GM18505 (cell line): ENCODE measurements at regions not wholly inside any gene's neighbourhood (a gene's known extent, or its start where the extent isn't known, plus 50 kb on each side); places are given as distances from the start of the nearest gene placed in this dataset.

Experiments used
- ATAC-seq: cut with Tn5 transposase; IDR thresholded peaks from one replicate; pipeline ENCODE4 v1.9.1; 2021; ENCODE audit not compliant: unreplicated experiment
- POLR2A ChIP-seq: IDR thresholded peaks from 4 replicates; pipeline ENCODE4 v1.6.1; 2011; ENCODE audit warnings: borderline replicate concordance; ENCODE audit not compliant: insufficient read depth, insufficient read length; ENCODE audit errors: extremely low read depth

DNA sequence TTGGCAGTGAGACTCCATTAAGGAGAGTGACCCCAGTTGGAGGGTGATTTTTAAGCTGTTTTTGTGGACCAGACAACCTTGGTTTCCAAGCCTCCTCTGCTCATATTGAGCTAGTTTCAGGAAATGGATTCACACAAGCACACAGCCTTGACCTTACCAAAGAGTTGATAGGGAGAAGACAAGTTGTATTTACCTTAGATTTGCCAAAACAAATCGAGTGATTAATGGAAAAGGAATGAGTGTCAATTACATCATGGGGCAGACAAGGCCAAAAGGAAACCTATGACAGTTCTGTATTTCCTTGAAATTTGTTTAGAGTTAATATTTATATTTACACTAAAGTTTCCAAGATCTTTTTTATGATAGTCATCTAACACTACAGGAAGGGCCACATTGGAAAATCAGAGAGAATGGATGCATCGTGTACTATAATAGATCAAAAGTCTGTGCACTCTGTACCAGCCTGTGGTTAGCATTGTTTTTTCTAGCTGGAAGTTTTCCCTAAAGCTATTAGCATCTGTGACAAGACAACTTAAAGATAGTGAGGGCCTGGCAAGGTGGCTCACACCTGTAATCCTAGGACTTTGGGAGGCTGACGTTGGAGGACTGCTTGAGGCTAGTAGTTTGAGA is 86.0 kb upstream of the FER start:
- no peak for ATAC-seq
- TF ChIP-seq POLR2A, result no peak

DNA sequence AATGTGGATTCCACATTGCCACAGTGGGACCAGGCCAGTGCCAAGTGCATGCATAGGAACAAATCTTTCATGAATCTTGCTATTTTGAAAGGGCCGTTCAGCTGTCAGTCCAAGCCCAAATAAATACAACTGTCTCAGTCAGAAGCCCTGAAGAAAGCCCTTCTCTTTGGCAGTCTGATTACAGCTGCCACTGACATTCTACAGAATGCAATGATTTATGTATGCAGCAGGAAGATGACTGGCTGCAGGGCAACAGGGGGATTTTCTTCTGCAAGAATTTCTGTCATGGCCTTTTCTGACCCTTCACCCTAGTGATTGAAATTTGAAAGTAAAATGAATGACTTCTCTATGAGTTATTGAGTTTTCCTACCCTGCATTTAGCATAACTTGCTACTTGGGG is 86.7 kb upstream of the FER start:
- ATAC-seq, result no peak
- no peak for TF ChIP-seq POLR2A

DNA sequence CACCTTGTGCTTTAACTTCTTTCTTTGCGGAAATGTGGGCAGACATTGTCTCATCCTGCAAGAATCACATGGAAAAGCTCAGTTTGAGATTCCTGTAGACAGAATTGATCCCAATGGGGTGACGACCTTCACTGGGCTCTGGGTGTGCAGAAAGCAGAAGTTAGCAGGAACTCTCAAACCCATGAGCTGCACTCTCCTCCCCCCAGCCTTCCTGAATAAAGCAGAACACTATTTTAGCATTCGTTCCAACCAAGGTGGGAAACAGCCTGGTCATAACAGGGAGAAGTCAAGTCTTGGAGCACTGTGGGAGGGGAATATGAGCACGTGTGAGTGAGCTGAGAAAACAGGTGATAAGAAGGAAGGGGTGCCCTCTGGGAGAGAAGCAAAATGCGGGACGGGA is 87.4 kb upstream of the FER start:
- no peak for TF ChIP-seq POLR2A
- no peak for ATAC-seq

DNA sequence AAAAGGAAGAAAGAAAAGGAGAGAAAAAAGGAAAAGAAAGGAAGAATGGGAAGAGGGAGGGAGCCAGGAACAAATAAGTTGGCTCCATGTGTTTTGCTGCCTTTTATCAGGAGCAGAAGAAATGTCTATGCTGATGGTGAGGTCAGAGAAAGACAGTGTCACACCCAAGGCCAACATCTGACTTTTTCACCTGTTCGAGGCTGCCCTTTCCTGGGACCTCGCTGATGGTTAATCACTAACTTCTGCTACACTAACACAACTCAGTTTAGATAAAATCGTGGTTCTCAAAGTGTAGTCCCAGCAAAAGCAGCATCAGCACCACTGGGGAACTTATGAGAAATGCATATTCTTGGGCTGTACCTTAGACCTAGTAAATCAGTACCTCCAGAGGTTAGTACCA is 88.2 kb upstream of the FER start:
- no peak for TF ChIP-seq POLR2A
- ATAC-seq, result no peak

DNA sequence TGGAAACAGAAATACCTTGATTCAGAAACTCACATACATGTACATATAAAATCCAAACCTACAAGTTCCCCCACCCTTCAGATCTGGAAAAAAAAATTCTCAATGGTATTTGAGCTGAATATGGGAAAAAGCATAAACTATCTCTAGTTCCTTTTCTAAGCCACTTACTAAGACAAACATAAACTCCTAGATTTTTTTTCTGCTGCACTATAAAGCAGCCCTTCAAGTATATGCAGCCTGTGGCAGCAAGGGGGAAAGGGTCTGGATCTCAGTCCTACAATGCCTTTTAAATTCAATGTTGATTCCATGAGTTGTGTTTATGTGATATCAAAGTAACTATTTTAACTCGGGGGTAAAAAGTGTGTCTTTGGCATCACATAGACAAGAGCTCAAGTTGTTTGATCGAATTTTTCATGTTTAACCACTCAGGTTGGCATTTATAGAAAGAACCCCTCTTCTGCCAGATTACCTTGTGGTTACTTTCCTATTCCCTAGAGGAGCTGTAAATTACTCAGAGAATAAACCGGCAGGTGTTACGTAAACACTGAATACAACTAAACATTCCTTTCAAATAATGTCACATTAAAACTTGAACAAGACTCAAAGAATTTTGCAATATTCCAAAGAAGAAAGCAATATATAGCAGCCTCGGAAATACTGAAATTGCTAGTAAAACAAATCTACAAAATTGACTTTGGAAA is 91.8 kb upstream of the FER start:
- no peak for TF ChIP-seq POLR2A
- no peak for ATAC-seq

DNA sequence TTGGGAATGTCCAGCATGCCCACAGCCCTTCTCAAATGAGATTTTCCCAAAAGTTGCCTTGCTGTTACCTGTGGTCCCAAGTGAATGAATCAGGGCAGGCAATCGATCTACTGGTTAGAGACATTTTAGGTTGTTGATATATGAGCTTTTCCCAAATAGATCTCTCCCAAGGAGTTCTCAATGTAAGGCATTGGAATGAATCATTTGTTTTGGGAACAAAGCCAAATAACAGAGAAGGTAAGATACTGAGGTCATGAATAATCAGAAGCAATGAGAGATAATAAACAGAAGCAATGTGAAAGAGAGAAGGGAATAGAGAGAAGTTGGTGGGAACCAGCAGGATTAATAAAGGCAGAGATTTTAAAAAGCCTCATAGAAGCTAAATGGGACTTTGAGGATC is 93.6 kb upstream of the FER start:
- no peak for ATAC-seq
- TF ChIP-seq POLR2A, result no peak

DNA sequence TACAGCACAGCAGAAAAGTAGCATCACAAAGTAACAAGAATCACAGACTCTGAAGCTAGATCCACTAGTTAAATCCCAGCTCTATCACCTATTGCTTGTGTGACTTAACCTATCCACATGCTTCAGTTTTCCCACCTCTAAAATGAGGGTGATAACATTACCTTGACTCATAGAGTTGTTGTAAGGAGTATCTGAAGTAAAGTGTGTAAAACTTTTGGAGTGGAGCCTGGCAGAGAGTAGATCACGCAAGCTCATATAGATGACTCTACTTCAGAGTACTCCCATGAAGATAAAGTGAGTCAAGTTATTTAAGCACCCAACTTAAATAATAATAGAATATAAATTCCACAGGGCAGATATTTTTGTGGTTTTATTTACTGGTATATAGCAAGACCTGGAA is 94.5 kb upstream of the FER start:
- no peak for TF ChIP-seq POLR2A
- no peak for ATAC-seq

DNA sequence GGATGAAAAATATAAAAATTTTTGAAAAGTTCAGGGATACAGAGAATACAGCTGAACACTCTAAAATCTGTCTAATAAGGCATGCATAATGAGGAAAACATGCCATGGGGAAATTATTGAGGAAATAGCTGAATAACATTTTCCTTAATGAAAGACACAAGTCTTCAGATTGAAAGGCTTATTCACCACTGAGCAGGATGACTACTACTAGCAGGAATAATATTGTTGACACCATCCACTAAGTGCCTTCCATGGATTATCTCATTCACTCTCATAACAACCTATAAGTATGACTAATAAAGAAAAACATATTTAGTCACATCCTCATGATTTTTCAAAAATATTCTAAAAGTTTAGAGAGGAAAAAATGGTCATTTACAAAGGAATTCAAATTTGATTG is 96.7 kb upstream of the FER start:
- TF ChIP-seq POLR2A, result no peak
- ATAC-seq, result no peak

DNA sequence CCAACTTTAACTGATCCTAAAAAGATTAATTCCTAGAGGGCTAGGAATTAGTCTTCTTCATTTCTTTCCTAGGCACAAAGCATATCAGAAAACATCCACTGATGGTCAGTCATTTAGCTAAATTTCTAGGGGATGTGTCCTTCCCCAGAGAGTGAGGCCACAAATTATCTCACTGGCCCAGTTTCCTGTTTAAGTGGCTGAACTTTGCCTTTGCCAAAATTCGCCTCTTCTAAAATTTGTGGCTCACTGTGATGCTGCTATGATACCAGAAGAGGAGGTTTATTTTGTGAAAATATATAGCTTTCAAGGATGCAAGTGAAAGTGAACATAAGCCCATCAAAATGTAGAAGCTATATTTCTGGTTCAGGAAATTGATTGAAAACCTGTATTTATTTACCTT is 98.1 kb upstream of the FER start:
- ATAC-seq, result no peak

DNA sequence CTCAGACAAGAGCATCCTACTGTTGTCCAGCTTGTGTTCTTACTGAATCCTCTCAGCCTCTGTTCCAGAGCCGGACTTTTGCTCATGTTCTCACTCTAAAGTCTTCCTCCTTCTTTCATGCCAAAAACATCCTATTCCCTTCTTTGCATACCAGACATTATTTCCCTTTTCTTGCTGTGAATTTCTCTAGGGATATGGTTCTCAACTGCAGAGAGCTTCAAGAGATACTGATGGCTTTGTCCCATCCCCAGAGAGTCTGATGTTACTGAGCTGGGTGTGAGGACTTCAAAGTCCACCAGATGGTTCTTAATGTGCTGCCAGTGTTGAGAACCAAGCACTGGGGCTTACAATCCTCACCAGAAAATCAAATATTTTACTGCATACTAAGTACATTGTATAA is 98.6 kb upstream of the FER start:
- no peak for TF ChIP-seq POLR2A
- no peak for ATAC-seq

More for the DNA sequence above, 98.1 kb upstream of the FER start:
- no peak for TF ChIP-seq POLR2A

DNA sequence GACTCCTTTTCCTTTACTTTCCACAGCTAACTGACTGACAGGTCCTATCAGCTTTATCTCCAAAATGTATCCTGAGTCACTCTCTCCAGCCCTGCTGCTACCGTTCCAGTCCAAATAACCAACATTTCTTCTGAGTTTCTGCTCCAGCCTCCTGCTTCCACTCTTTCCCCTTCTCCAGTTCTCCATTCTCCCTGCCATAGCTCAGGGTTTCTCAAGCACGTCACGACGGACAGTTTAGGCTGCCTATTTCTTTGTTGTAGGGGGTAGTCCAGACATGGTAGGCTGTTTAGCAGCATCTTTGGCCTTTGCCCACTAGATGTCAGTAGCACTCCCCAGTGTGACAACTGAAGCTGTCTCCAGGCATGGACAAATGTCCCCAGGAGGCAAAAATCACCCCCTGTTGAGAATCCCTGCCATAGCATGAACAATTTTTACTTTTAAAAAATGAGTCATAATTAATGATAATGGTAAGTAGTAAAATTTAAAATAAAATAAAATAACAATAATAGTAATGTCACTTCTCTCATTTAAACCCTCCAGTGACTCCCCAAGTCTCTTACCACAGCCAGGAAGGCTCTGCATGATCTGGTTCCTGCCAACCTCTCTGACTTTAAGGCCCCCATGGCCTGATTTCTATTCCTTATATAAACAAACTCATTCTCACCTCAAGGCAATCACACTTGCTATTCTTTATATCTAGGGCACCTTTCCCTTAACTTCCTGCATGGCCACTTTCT is 105.4 kb upstream of the FER start:
- no peak for TF ChIP-seq POLR2A
- peak; percentile 99 for ATAC-seq

DNA sequence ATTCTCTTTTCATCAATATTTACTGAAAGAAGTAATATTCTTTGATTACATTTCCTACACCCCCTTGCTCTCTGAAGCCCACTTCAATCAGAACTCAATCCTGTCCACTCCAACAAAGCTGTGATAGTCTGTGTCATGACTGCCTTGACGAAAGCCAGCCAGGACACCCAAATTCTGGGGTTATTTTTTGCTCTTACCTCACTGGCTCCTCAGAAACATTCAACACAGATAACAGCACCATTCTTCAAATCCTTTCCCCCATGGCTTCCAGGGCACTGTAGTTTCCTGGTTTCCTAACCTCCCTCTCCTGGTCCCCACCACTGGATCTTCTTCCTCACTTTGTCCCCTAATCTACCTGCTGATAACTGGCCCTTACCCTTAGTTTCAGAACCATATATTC is 106.1 kb upstream of the FER start:
- ATAC-seq, result no peak
- no peak for TF ChIP-seq POLR2A

DNA sequence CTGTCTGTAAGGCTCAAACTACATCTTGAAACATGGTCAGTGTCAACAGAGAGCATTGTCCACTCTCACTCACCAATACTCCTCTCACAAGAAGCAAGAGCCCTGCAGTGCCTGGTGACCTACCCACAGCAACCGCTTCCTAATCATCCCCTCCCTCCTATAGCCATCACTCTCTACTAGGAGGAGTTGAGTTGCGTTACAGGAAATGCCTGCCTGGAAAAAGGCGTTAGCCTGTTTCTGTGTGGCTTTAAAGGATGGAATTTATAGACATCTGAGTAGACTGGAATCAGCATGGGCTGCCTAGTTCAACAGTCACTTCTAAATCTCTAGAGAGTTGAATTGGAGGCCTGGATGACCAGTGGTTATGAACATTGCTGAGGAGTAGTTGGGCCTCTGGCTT is 108.3 kb upstream of the FER start:
- no peak for ATAC-seq
- TF ChIP-seq POLR2A, result no peak

DNA sequence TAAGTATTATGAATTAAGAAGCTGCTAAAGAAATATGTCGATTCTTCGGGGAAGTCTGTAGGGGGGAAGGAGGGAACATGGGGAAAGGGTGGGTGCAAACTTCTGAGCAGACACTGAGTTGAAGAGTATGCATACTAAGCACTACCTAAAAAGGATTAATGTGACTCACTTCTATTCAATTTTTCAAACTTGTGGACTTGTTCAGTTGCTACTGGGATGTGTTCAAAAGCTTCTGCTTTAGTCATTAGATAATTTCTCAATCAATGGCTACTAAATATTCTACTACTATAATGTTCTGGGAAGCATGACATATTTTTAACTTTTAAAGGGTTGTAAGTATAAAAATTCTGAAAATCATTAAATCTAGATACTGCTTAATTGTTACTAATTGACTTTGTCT is 109.7 kb upstream of the FER start:
- TF ChIP-seq POLR2A, result no peak
- no peak for ATAC-seq
